GM23338 (cell line): ENCODE measurements at regions not wholly inside any gene's neighbourhood (a gene's known extent, or its start where the extent isn't known, plus 50 kb on each side); places are given as distances from the start of the nearest gene placed in this dataset.

Source experiments
- ATAC-seq: fragments of 200-7000 bp; cut with Tn5 transposase; 3 replicates; pipeline ENCODE4 v1.9.1; 2020
- DNase-seq: peaks from one replicate; pipeline ENCODE4 v3.0.0-alpha.2; 2015; ENCODE audit warnings: low spot score
- H2AFZ ChIP-seq: fragments of 200-600 bp; sonication (generic); 2 replicates; pipeline ENCODE4 v1.8.0; 2016; ENCODE audit warnings: antibody characterized with exemption, mild to moderate bottlenecking, moderate library complexity
- H3F3A ChIP-seq: fragments of 200-600 bp; sonication (generic); replicated peaks from 2 replicates; pipeline ENCODE4 v1.8.0; 2017; ENCODE audit warnings: antibody characterized with exemption, mixed run types, low read depth
- H3K27ac ChIP-seq: fragments of 200-600 bp; sonication (generic); 2 replicates; pipeline ENCODE4 v1.6.1; 2016; ENCODE audit warnings: low read depth
- H3K27me3 ChIP-seq: fragments of 200-600 bp; sonication (generic); 2 replicates; pipeline ENCODE4 v1.8.0; 2016; ENCODE audit warnings: mild to moderate bottlenecking, mixed run types, moderate library complexity; ENCODE audit not compliant: insufficient read depth
- H3K36me3 ChIP-seq: fragments of 200-600 bp; sonication (generic); 2 replicates; pipeline ENCODE4 v1.8.0; 2016; ENCODE audit warnings: mild to moderate bottlenecking; ENCODE audit not compliant: insufficient read depth
- H3K4me1 ChIP-seq: fragments of 200-600 bp; sonication (generic); 2 replicates; pipeline ENCODE4 v1.8.0; 2016; ENCODE audit warnings: mild to moderate bottlenecking, moderate library complexity; ENCODE audit not compliant: insufficient read depth
- H3K4me2 ChIP-seq: fragments of 200-600 bp; sonication (generic); 2 replicates; pipeline ENCODE4 v1.7.1; 2017; ENCODE audit warnings: mixed run types
- H3K4me3 ChIP-seq: fragments of 200-600 bp; sonication (generic); 2 replicates; pipeline ENCODE4 v1.6.1; 2016; ENCODE audit warnings: mixed run types
- H3K79me2 ChIP-seq: fragments of 200-600 bp; sonication (generic); replicated peaks from 2 replicates; pipeline ENCODE4 v1.8.0; 2017; ENCODE audit warnings: mild to moderate bottlenecking; ENCODE audit not compliant: insufficient read depth
- H3K9me2 ChIP-seq: fragments of 200-600 bp; sonication (generic); 2 replicates; pipeline ENCODE4 v1.8.0; 2017; ENCODE audit not compliant: insufficient read depth
- H4K20me1 ChIP-seq: fragments of 200-600 bp; sonication (generic); replicated peaks from 2 replicates; pipeline ENCODE4 v1.8.0; 2017; ENCODE audit warnings: mild to moderate bottlenecking; ENCODE audit not compliant: insufficient read depth
- H3K27ac Mint-ChIP-seq: 2 replicates; pipeline ENCODE4 v1.8.0; 2020; ENCODE audit warnings: inconsistent platforms, mild to moderate bottlenecking, moderate library complexity, mixed read lengths
- H3K27me3 Mint-ChIP-seq: 3 replicates; pipeline ENCODE4 v1.8.0; 2022; ENCODE audit warnings: low read depth, mild to moderate bottlenecking, moderate library complexity, mixed read lengths, inconsistent platforms; ENCODE audit not compliant: insufficient read depth, poor library complexity
- H3K36me3 Mint-ChIP-seq: 3 replicates; pipeline ENCODE4 v1.8.0; 2021; ENCODE audit warnings: low read depth, mild to moderate bottlenecking, inconsistent platforms, moderate library complexity, mixed read lengths
- H3K4me1 Mint-ChIP-seq: 3 replicates; pipeline ENCODE4 v1.8.0; 2020; ENCODE audit warnings: mild to moderate bottlenecking, inconsistent platforms, mixed read lengths
- H3K4me3 Mint-ChIP-seq: 3 replicates; pipeline ENCODE4 v1.8.0; 2021; ENCODE audit warnings: moderate library complexity, mild to moderate bottlenecking, inconsistent platforms, mixed read lengths
- H3K9me3 Mint-ChIP-seq: 3 replicates; pipeline ENCODE4 v1.8.0; 2020; ENCODE audit warnings: moderate library complexity, mild to moderate bottlenecking, inconsistent platforms, mixed read lengths
- CTCF ChIP-seq, 2 experiments: fragments of 200-600 bp in 1 of 2; sonication (generic) in 1 of 2; conservative IDR thresholded peaks; 2 replicates each; pipeline versions ENCODE4 v1.5.1 to v1.6.1; 2016 to 2017; ENCODE audit warnings: antibody characterized with exemption in 2 of 2, low read depth in 2 of 2, mild to moderate bottlenecking in 2 of 2, moderate library complexity in 1 of 2
- EZH2 ChIP-seq: fragments of 200-600 bp; sonication (generic); IDR thresholded peaks from one replicate; pipeline ENCODE4 v1.8.0; 2017; ENCODE audit warnings: antibody characterized with exemption, mild to moderate bottlenecking, low read depth; ENCODE audit not compliant: unreplicated experiment
- EZH2phosphoT487 ChIP-seq: fragments of 200-600 bp; sonication (generic); IDR thresholded peaks from one replicate; pipeline ENCODE4 v1.8.1; 2018; ENCODE audit warnings: antibody characterized with exemption; ENCODE audit not compliant: unreplicated experiment
- NANOG ChIP-seq: IDR thresholded peaks from 2 replicates; pipeline ENCODE4 v1.6.1; 2016; ENCODE audit warnings: antibody characterized with exemption, borderline replicate concordance
- STAT1 ChIP-seq: IDR thresholded peaks from one replicate; pipeline ENCODE4 v1.6.1; 2016; ENCODE audit warnings: antibody characterized with exemption; ENCODE audit not compliant: unreplicated experiment
- ZNF114 ChIP-seq: fragments of 250-450 bp; sonication (Bioruptor Pico); IDR thresholded peaks from 2 replicates; pipeline ENCODE4 v1.5.0; 2020; ENCODE audit warnings: mild to moderate bottlenecking, moderate library complexity
- ZNF331 ChIP-seq: fragments of 250-450 bp; sonication (Bioruptor Pico); IDR thresholded peaks from 2 replicates; pipeline ENCODE4 v1.5.0; 2020; ENCODE audit warnings: low read depth, mild to moderate bottlenecking, moderate library complexity
- ZNF462 ChIP-seq: fragments of 250-450 bp; sonication (Bioruptor Pico); IDR thresholded peaks from 2 replicates; pipeline ENCODE4 v1.5.0; 2020; ENCODE audit warnings: mild to moderate bottlenecking, moderate library complexity

- Mint-ChIP-seq H3K27me3 (no peaks in the 10 kb centered on the region), H3K27ac (no peak overlapping the region), H3K9me3 (no peaks in the 10 kb centered on the region), H3K4me3 (no peak overlapping the region), H3K36me3 (no peaks in the 10 kb centered on the region), H3K4me1 (peaks cover 5% of the 10 kb centered on the region; the same call in 2 of the 3 replicates)
- no peak overlapping the region for H3K4me2 ChIP-seq
- H3F3A ChIP-seq = no peaks in the 10 kb centered on the region
- H3K27me3 ChIP-seq = no peaks in the 10 kb centered on the region
- ATAC-seq (no peak), DNase-seq (no peak)
- no peaks in the 10 kb centered on the region for H3K4me1 ChIP-seq
- no peak overlapping the region; the same call in 1 of the 2 replicates for H2AFZ ChIP-seq
- no peak overlapping the region for H3K4me3 ChIP-seq
- no peaks in the 10 kb centered on the region for H3K79me2 ChIP-seq
- H4K20me1 ChIP-seq = no peaks in the 10 kb centered on the region
- no peaks in the 10 kb centered on the region for H3K36me3 ChIP-seq
- H3K9me2 ChIP-seq = no peaks in the 10 kb centered on the region
- no peak for TF ChIP-seq NANOG
- no peak for TF ChIP-seq STAT1
- TF ChIP-seq EZH2 = no peak
- TF ChIP-seq ZNF462 (CRISPR knock-in tag) = no peak
- no peak for TF ChIP-seq EZH2phosphoT487
- TF ChIP-seq ZNF114 (CRISPR knock-in tag) = no peak
- no peak overlapping the region for H3K27ac ChIP-seq
These were observed 73.3 kb downstream of the FAM76B start for GRCh38 chr11:95716266-95716665.

- Histone ChIP-seq H2AFZ (no peak overlapping the region; the same call in 1 of the 2 replicates), H3K36me3 (no peaks in the 10 kb centered on the region), H3K79me2 (no peaks in the 10 kb centered on the region), H3K4me3 (no peak overlapping the region), H3K4me1 (no peaks in the 10 kb centered on the region), H3K4me2 (no peak overlapping the region), H3K27me3 (no peaks in the 10 kb centered on the region), H3K9me2 (no peaks in the 10 kb centered on the region), H3F3A (no peaks in the 10 kb centered on the region), H3K27ac (no peak overlapping the region), H4K20me1 (no peaks in the 10 kb centered on the region)
- DNase-seq = peak; percentile 9
- Mint-ChIP-seq H3K27me3 (no peaks in the 10 kb centered on the region), H3K4me1 (peaks cover 5% of the 10 kb centered on the region; the same call in 2 of the 3 replicates), H3K9me3 (no peaks in the 10 kb centered on the region), H3K27ac (no peak overlapping the region), H3K4me3 (no peak overlapping the region), H3K36me3 (no peaks in the 10 kb centered on the region)
- no peak for ATAC-seq
- no peak for TF ChIP-seq STAT1
- no peak for TF ChIP-seq CTCF (conservative IDR thresholded peaks at IDR 0.05; ENCODE audit: low read depth in 2 of 2)
- TF ChIP-seq ZNF331 = no peak
- no peak for TF ChIP-seq EZH2
These were observed 73.8 kb downstream of the FAM76B start for GRCh38 chr11:95715777-95716241.
